Prostate gland (tissue), 2 donors: ENCODE measurements at regions not wholly inside any gene's neighbourhood (a gene's known extent, or its start where the extent isn't known, plus 50 kb on each side); places are given as distances from the start of the nearest gene placed in this dataset.

ENCODE experiments used
- POLR2A ChIP-seq: fragments of 450-650 bp; IDR thresholded peaks from one replicate; pipeline ENCODE4 v1.6.1; 2016; ENCODE audit warnings: antibody characterized with exemption, mild to moderate bottlenecking
- POLR2AphosphoS5 ChIP-seq: sonication (generic); formaldehyde crosslinking; IDR thresholded peaks from one replicate; pipeline ENCODE4 v1.6.1; 2017; ENCODE audit warnings: antibody characterized with exemption
- TF ChIP-seq, protein P1 (sequence below), 4 experiments: fragments of 200-600 bp in 2 of 4; fragments of 450-650 bp in 2 of 4; sonication (generic) in 2 of 4; IDR thresholded peaks; 1 replicate in 3 of 4; 2 replicates in 1 of 4; pipeline ENCODE4 v1.5.1; 2016 to 2019; ENCODE audit warnings: antibody characterized with exemption in 4 of 4, mild to moderate bottlenecking in 2 of 4, moderate library complexity in 2 of 4

DNA sequence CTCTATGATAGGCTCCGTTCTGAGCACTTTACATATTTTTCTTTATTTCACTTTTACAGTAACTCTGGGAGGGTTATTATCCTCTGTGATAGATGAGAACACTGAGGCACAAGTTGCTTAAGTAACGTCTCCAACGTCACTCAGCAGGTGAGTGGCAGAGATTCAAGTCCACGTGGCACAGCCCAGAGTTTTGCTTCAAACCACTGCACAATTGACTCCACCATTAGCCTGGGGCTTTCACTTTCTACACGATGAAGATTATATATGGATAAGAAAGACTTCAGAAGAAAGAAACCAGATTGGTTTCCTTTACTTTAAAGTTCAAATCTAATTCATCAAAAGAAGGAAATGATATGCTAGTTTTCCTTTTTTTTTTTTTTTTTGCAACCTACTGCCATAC, 245.9 kb downstream of the SYK start:
- TF ChIP-seq, protein P1, sequence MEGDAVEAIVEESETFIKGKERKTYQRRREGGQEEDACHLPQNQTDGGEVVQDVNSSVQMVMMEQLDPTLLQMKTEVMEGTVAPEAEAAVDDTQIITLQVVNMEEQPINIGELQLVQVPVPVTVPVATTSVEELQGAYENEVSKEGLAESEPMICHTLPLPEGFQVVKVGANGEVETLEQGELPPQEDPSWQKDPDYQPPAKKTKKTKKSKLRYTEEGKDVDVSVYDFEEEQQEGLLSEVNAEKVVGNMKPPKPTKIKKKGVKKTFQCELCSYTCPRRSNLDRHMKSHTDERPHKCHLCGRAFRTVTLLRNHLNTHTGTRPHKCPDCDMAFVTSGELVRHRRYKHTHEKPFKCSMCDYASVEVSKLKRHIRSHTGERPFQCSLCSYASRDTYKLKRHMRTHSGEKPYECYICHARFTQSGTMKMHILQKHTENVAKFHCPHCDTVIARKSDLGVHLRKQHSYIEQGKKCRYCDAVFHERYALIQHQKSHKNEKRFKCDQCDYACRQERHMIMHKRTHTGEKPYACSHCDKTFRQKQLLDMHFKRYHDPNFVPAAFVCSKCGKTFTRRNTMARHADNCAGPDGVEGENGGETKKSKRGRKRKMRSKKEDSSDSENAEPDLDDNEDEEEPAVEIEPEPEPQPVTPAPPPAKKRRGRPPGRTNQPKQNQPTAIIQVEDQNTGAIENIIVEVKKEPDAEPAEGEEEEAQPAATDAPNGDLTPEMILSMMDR (IDR thresholded peaks at IDR 0.05): no peak
- TF ChIP-seq POLR2A (no peak), POLR2AphosphoS5 (no peak)
